Smooth muscle cell (in vitro differentiated cells): ENCODE measurements at regions not wholly inside any gene's neighbourhood (a gene's known extent, or its start where the extent isn't known, plus 50 kb on each side); places are given as distances from the start of the nearest gene placed in this dataset.
"Not testable (repeated sequence)": the region's sequence is repeated elsewhere in the genome, so short reads cannot be mapped to it uniquely, and the experiment has no call there.

ENCODE experiments used
- DNase-seq: peaks from one replicate; lab custom pipeline; 2025; ENCODE audit not compliant: unreplicated experiment; lab: John Stamatoyannopoulos, UW
- H2AFZ ChIP-seq: fragments of 200-600 bp; sonication (generic); 2 replicates; pipeline ENCODE4 v1.6.0; 2016; ENCODE audit warnings: antibody characterized with exemption, low read depth, mild to moderate bottlenecking
- H3F3A ChIP-seq: fragments of 200-600 bp; sonication (generic); 2 replicates; pipeline ENCODE4 v1.6.0; 2017; ENCODE audit warnings: antibody characterized with exemption, low read depth
- H3K27ac ChIP-seq: fragments of 200-600 bp; sonication (generic); 2 replicates; pipeline ENCODE4 v1.5.1; 2016; ENCODE audit warnings: low read depth, mild to moderate bottlenecking
- H3K27me3 ChIP-seq: fragments of 200-600 bp; sonication (generic); 2 replicates; pipeline ENCODE4 v1.6.1; 2016; ENCODE audit warnings: low read depth, mild to moderate bottlenecking
- H3K36me3 ChIP-seq: fragments of 200-600 bp; sonication (generic); 2 replicates; pipeline ENCODE4 v1.5.1; 2016; ENCODE audit warnings: low read depth
- H3K4me1 ChIP-seq: fragments of 200-600 bp; sonication (generic); 2 replicates; pipeline ENCODE4 v1.5.1; 2016; ENCODE audit warnings: low read depth
- H3K4me2 ChIP-seq: fragments of 200-600 bp; sonication (generic); 2 replicates; pipeline ENCODE4 v1.6.0; 2016; ENCODE audit warnings: mild to moderate bottlenecking
- H3K4me3 ChIP-seq: fragments of 200-600 bp; sonication (generic); 2 replicates; pipeline ENCODE4 v1.5.1; 2016; ENCODE audit warnings: mild to moderate bottlenecking
- H3K79me2 ChIP-seq: fragments of 200-600 bp; sonication (generic); 2 replicates; pipeline ENCODE4 v1.6.0; 2016; ENCODE audit warnings: low read depth, mild to moderate bottlenecking
- H3K9ac ChIP-seq: fragments of 200-600 bp; sonication (generic); 2 replicates; pipeline ENCODE4 v1.6.0; 2016; ENCODE audit warnings: low read depth
- H3K9me3 ChIP-seq: fragments of 200-600 bp; sonication (generic); replicated peaks from 2 replicates; pipeline ENCODE4 v1.5.1; 2016; ENCODE audit warnings: low read depth
- H4K20me1 ChIP-seq: fragments of 200-600 bp; sonication (generic); 2 replicates; pipeline ENCODE4 v1.6.0; 2016; ENCODE audit warnings: low read depth
- CTCF ChIP-seq: fragments of 200-600 bp; sonication (generic); IDR thresholded peaks from 2 replicates; pipeline ENCODE4 v1.5.1; 2017; ENCODE audit warnings: borderline replicate concordance, mild to moderate bottlenecking, antibody characterized with exemption; ENCODE audit not compliant: insufficient read depth, poor library complexity, severe bottlenecking
- WGBS: methylation state at CpG from one replicate; pipeline ENCODE4 v1.1.7; 2016; ENCODE audit warnings: low lambda C conversion rate; 5-methylcytosine and 5-hydroxymethylcytosine counted together

- H3K79me2 ChIP-seq, H3K9me3 ChIP-seq, DNase-seq, H3K9ac ChIP-seq, H3F3A ChIP-seq, H3K4me3 ChIP-seq, H3K27me3 ChIP-seq, H3K27ac ChIP-seq, H3K4me1 ChIP-seq, H3K36me3 ChIP-seq, H3K4me2 ChIP-seq, H2AFZ ChIP-seq, H4K20me1 ChIP-seq: not testable (repeated sequence)
- WGBS = 92% methylated on average over 5 of the region's 5 CpGs
Observed at GRCh38 chr9:104195142-104195541, 101.0 kb downstream of the SMC2 start.

- 93% methylated on average over 27 of the region's 28 CpGs for WGBS
- no peak overlapping the region for H3K27ac ChIP-seq
- H3K4me2 ChIP-seq = no peak overlapping the region
- no peak overlapping the region for H3K9ac ChIP-seq
- no peak for DNase-seq
- no peaks in the 10 kb centered on the region for H3K36me3 ChIP-seq
- no peaks in the 10 kb centered on the region for H3K4me1 ChIP-seq
- no peak overlapping the region for H2AFZ ChIP-seq
- no peak for TF ChIP-seq CTCF
- no peaks in the 10 kb centered on the region for H3K9me3 ChIP-seq
- no peak overlapping the region for H3K4me3 ChIP-seq
- H4K20me1 ChIP-seq = no peaks in the 10 kb centered on the region
- no peaks in the 10 kb centered on the region for H3F3A ChIP-seq
- H3K79me2 ChIP-seq = no peaks in the 10 kb centered on the region
- no peaks in the 10 kb centered on the region for H3K27me3 ChIP-seq
Observed at GRCh38 chr9:104200456-104200994, 106.4 kb downstream of the SMC2 start.

GRCh38 chr9:104206766-104207165 is 112.7 kb downstream of the SMC2 start:
- no peak overlapping the region for H3K4me3 ChIP-seq
- DNase-seq = no peak
- H2AFZ ChIP-seq = no peak overlapping the region
- no peak for TF ChIP-seq CTCF
- H3K4me1 ChIP-seq = no peaks in the 10 kb centered on the region
- 82% methylated on average over 3 of the region's 3 CpGs for WGBS
- no peaks in the 10 kb centered on the region for H3K27me3 ChIP-seq
- no peaks in the 10 kb centered on the region for H3K79me2 ChIP-seq
- H3K27ac ChIP-seq = no peak overlapping the region
- H3K9me3 ChIP-seq = no peaks in the 10 kb centered on the region
- H3K9ac ChIP-seq = no peak overlapping the region
- no peak overlapping the region for H3K4me2 ChIP-seq
- H4K20me1 ChIP-seq = no peaks in the 10 kb centered on the region
- no peaks in the 10 kb centered on the region for H3F3A ChIP-seq
- H3K36me3 ChIP-seq = no peaks in the 10 kb centered on the region

GRCh38 chr9:104209387-104209786 is 115.3 kb downstream of the SMC2 start:
- Histone ChIP-seq H3K4me1 (no peaks in the 10 kb centered on the region), H4K20me1 (no peaks in the 10 kb centered on the region), H3K4me2 (no peak overlapping the region), H3F3A (no peaks in the 10 kb centered on the region), H3K9ac (no peak overlapping the region), H2AFZ (no peak overlapping the region), H3K27ac (no peak overlapping the region), H3K27me3 (no peaks in the 10 kb centered on the region), H3K36me3 (no peaks in the 10 kb centered on the region), H3K4me3 (no peak overlapping the region), H3K79me2 (no peaks in the 10 kb centered on the region), H3K9me3 (no peaks in the 10 kb centered on the region)
- DNase-seq = no peak
- TF ChIP-seq CTCF = no peak
- 79% methylated on average over 9 of the region's 9 CpGs for WGBS
